Stimulated activated CD4-positive, alpha-beta T cell treated with anti-CD3 and anti-CD28 coated beads, Interleukin-1b, Interleukin-23, amount 100 ng/mL, for 24 hours (primary cell): ENCODE measurements at regions not wholly inside any gene's neighbourhood (a gene's known extent, or its start where the extent isn't known, plus 50 kb on each side); places are given as distances from the start of the nearest gene placed in this dataset.

Source experiments
- DNase-seq, 4 experiments: peaks; one replicate each; pipeline ENCODE4 v3.0.0-alpha.2; 2020; ENCODE audit warnings: low read depth in 4 of 4, low spot score in 1 of 4

DNA sequence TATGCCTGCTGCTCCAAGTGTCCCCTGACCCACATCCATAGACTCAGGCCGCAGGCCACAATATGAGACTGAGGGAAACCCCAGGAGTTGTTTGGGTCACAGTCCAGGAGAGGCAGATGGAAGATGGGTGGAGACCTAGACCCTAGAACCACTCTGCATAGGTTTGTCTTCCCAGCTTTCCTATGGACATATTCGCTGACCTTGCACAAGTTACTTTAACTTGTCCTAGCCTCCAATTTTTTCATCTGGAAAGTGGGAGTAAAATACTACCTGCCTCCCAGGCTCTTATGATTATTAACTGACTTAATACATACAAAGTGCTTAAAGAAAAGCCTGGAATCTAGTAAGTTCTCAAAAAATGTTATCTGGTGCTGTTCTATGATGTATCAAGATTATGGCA, 157.1 kb upstream of the IFNG-AS1 start:
- no peak for DNase-seq

DNA sequence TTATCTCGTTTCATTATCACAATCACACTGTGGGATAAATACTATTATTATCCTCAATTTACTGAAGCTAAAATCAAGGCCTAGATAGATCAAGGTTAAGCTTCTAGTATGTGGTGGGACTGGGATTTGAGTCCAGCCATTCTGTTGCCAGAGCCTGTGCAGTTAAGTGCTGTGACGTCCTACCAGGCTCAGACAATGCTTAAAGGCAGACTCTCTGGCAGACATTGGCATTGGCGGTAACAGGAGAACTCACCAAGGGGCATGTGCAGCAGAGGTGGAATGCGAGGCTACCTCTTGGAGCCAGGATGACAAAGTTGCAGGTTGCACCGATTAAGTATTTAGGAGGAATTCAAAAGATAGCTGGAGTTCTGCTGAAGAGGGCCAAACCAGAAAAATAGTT, 155.6 kb upstream of the IFNG-AS1 start:
- DNase-seq, result no peak

DNA sequence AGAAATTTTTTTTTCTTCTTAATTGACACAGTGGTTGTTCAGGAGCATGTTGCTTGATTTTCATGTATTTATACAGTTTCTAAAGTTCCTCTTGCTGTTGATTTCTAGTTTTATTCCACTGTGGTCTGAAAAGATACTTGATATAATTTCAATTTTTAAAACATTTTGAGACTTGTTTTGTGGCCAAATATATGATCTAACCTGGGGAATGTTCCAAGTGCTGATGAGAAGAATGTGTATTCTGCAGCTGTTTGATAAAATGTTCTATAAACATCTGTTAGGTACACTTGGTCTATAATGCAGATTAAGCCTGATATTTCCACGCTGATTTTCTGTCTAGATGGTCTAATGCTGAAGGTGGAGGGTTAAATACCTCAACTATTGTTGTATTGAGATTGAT, 151.4 kb upstream of the IFNG-AS1 start:
- no peak for DNase-seq

DNA sequence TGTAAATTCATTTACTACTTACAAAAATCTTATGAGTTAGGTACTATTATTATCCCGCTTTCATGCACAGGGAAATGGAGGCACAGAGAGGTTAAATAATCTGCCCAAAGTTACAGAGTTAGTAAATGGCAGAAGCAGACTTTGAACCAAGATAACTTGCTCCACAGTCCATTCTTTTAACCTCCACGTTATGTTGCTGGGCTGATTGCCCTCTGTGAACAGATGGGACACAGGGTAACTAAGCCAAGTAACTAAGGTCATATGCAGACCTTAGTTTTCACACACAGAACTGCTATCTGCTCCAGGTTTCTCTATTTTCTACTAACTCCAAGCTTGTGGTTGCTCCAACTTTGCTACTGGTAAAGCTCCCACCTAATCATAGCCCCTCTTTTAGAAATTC, 147.1 kb upstream of the IFNG-AS1 start:
- no peak for DNase-seq

DNA sequence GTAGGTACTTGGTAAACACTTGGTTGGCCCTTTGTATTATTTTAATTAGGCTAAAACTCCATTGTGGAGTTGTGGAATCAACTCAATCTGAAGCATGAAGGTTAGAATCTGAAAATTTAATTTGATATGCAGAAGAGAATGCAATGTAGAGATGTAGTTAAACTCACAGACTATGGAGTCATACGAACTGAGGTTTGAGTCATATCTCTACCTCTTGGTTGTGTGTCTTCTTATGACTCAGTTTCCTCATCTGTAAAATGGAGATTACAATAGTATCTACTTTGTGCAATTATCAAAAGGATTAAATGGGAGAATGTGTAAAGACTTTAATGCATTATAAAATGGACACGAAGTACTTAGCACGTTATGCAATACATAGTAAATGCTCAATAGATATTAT, 146.0 kb upstream of the IFNG-AS1 start:
- no peak for DNase-seq

DNA sequence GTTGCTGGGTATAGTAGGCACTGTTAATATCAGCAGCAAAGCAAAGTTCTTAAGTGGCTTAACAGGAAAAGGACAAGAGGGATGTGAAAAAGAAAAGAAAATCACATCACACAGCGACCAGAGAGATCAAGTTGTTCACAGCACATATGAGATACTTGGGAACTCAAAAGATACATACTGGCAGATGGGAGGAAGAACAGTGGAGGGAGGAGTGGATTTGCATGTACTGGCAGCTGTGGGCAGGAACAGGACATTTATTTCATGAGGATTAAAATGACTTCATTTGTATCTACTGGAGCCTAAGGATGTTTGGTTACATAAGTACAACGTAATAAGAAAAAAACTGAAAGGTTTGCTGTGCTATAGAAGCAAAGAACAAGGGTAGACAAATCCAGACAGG, 136.5 kb upstream of the IFNG-AS1 start:
- DNase-seq, result no peak

DNA sequence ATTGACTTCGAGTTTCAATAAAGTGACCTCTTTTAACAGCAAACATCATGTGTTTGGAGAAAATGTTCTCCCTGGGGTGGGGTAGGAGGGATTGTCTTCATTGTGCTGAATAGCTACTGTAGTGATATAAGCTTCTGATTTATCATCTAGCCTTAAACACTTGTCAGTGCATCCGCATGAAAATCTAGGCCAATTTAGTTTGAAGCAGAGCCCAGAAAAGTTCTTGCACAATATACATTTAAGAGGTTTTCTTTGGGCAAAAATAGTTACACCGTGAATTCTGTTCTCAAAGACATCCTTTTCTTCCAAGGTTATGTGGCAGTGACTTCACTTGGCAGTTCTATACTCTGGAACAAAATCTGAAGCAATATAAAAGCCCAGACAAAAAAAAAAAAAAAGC, 136.0 kb upstream of the IFNG-AS1 start:
- no peak for DNase-seq

DNA sequence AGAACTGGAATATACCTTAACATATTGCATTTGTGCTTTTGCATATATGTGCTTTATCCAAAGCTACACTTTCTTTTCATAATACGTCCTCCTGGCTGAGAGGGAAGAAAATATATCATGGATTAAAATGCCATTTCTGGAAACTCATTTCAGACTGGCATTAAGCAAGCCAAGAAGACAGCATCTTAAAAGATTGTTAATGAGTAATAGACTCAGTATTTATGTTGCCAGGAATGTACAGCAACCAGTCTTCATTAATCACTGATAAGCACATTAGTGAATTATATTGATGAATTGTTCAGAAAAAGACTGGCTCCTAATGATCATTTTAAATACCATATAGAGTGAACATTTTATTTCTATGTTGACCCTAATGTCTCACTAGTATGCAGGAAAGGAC, 134.9 kb upstream of the IFNG-AS1 start:
- DNase-seq, result no peak

DNA sequence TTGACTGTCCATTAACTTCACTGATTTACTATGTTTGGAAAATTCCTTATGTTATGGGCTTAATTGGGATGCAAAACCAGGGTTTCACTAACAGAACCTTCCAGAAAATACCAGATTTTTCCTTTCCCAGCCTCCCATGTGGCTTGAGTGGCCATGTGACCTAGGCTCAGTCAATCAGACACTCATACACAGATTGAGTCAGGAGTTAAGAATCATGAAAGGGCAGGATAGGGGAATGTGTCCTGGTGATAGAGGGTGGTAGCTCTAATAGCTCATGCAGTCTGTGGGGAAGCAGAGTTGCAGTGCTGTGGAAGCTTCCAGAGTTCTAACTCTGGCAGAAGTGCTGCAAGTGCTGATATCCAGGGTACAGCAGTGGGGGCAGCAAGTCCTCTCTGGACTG, 134.1 kb upstream of the IFNG-AS1 start:
- DNase-seq, result no peak

DNA sequence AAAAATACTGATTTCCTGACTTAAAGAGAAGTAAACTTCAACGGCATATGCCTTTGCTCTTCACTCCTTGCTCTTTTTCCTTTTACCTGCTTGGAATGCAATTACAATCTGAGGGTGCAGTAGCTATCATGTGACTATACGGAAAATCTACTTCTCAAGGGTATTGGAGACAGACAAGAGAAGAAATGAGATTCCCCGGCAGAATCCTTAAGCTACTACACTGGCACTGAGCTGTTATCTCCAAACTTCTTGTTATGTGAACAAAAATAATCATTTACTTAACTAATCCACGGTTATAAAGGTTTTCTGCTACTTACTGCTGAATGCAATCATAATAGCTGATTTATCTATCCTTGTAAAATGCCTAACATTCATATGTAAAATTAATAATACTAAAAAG, 118.0 kb upstream of the IFNG-AS1 start:
- no peak for DNase-seq

DNA sequence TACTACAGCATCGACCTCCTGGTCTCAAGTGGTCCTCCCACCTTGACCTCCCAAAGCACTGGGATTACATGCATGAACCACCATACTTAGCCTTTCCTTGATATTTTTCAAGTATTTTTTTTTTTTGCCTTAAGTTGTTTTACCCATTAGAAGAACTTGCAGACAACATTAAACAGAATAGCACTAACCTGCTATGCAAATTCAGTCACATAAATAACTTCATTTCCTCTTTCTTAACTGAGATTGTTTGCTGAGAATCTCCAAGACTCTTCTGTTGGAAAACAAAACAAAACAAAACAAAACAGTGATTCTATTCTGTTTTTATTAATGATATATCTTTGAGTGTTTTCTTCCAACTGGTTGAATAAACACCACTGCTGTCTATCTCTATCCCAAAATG, 115.9 kb upstream of the IFNG-AS1 start:
- no peak for DNase-seq

DNA sequence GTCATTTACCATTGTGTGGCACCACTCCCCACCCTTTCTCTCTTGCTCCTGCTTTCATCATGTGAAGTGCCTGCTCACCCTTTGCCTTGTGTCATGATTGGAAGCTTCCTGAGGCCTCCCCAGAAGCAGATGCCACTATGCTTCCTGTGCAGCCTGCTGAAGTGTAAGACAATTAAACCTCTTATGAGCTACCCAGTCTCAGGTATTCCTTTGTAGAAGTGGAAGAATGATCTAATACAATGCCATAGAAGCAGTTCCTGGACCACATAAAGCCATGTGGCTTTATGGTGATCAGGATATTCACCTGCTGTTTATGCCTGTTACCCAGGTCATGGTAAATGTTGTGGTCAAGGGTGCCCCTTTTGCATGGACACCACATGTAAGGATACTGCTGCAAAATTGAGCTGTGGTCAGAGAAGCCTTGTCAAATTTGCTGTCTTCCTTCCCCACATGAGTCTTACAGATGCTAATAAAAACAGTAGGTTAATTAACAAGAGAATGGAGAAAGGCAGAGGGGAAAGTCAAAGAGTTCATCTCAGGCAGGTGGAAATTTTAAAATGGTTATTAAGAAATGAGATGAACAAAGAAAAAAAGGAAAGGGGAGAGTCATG, 112.8 kb upstream of the IFNG-AS1 start:
- no peak for DNase-seq

DNA sequence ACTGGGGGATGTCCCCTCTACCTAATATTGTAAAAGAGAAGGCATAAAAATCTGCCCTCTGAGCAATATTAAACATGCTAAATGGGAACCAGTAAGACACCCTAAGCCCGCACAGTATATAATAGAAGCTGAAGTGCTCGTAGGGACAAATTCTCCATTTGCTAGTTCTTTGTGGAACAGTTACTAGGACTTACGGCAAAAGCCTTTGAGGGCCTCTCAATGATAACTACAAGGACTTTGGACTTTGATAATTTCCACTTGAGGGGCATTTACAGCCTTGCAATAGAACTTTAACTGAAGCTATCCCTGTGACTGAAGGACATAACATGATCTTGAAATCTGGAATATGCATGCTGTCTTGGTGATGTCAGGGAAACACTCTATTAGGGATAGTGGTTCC, 111.5 kb upstream of the IFNG-AS1 start:
- no peak for DNase-seq

DNA sequence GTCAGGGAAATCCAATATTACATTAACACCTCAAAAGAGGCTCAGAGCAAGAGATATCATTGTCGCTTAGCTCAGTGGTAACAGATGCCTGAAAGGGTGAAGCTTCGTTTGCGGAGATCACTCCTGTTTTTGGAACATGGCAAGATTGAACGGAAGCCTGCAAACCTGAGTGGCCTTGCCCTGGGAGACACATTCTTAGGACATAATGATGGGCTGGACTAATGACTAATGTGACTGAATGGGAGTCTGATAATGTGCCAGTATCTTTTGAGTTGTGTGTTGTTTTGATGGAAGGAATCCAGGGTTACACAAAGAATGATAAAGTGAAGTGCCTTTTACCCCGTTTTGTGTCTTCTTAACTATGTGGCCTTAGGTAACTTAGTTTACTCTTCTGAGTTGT, 109.3 kb upstream of the IFNG-AS1 start:
- no peak for DNase-seq

DNA sequence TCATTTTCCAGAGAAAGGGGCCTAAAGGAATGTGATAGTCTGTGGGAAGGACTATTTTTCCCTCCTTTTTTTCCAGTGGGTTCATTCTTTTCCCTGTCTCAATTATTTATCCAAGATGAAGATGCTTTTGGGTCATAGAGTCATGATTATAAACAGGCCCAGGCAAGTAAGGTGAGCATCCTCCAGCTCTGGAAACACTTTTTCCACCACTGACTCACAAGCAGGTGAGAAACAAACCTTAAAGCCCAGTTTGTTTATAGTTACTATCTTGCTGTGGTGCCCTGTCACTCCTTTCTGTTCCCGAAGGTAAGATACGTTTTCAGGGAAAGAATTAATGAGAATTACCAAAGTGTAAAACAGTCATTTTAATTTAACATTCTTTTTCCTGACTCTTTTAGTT, 107.7 kb upstream of the IFNG-AS1 start:
- DNase-seq, result no peak

DNA sequence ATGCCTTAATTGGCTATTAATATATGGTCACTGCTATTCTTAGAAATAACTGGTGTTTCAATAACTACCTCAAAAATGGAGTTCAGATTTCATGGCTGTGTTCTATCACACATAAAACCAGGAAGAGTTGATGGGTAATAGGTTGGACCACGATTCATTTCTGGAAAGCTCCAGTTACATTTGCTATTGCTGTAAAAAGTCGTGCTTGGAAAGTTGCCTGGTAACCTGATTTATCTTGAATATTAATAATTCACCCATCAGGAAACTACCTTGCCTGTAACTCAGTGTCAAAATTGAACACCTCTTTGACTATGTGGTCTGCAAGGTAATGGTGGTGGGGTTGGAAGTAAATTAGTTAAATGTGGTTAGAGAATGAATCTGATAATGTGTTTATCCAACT, 104.7 kb upstream of the IFNG-AS1 start:
- DNase-seq, result no peak

DNA sequence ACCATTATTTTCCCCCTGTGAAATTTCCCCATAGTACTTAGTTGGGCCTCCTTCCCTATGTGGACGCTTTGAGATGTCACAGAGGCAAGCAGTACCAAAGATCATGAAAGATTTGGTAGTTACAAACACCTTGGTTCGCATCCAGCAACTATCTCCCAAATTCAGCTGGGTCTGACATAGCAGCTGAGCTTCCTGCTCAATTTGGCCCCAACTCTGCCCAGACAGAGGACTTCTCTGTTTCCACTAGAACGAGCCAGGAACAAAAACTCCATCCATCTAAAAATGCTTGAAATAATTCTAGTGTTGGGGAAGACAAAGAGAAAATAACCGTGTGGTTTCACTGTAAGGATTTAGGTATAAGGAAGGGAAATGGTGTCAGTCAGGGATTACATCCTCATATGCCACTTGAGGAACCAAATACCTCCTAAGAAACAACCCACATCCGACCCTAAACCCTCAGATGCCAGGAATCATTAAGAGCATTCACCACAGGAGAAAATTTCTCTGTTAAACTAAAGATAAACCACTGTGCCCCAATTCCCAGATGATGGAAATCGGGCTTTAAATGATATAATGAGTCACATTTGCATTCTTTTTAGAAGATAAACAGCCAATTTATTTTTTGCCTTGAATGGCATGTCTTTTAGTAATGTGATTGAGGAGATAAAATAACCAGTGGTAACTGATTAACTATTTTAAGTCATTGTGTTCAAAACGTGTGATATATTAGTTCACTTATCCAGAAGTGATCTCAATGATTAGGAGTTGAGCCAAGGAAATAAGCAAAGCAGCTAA, 103.7 kb upstream of the IFNG-AS1 start:
- DNase-seq, result no peak

DNA sequence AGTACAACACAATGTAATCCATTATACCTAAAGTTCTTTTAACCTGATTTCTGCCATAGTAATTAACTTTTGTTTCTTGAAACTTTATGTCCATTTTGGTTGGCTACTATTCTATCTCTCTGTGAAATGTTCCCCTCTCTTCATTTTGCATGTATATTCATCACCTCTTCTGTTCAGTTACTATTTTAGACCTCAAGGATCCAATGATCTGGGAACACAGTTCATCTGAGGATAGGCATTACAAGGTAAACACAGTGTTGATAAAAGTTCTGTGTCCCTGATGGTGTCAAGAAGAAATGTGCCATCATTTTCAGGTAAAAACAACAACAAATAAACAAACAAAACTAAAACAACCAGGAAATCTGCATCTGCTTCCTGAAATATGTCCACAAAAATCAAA, 102.2 kb upstream of the IFNG-AS1 start:
- DNase-seq, result no peak

DNA sequence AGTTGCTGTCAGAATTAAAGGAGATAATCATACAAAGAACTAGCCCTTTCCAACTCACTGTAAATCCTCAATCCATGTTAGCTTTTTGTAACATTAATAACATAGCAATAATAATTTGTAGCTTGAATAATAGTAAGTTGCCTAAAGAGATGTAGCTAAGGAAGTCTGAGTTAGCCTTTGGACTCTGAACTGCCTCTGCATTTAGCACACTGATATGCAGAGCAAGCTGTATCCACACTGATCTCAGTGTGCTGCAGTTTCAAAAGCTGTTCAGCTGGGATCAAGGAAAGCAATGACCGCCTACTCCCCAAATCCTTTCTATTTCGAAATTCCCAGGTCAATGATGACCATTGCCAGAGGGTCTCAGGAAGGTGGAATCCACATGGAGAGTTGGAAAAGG, 99.3 kb upstream of the IFNG-AS1 start:
- no peak for DNase-seq

DNA sequence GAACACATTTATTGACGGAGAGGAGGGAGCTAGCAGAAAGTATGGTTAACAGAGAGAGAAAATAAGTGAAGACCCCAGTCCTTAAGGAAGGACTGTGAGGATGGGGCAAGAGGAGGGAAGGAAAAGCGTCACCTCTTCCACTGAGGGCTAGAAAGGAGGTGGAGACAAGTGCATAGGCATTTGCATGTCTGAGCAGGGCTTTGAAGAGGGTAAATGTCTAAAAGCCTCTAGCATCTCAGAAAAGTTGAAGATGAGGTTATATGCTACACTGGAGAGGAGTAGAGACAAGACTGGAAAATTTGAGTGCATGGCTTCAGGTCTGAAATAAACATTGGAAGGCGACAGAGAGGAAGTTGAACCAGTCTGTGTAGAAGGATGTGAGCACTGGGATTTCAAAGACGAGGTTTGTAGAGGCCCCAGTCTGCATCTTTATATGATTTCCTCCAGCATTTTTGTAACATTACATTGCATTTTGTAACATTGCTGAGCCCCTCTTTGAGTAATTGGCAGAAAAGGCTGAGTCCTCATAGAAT, 98.5 kb upstream of the IFNG-AS1 start:
- no peak for DNase-seq

DNA sequence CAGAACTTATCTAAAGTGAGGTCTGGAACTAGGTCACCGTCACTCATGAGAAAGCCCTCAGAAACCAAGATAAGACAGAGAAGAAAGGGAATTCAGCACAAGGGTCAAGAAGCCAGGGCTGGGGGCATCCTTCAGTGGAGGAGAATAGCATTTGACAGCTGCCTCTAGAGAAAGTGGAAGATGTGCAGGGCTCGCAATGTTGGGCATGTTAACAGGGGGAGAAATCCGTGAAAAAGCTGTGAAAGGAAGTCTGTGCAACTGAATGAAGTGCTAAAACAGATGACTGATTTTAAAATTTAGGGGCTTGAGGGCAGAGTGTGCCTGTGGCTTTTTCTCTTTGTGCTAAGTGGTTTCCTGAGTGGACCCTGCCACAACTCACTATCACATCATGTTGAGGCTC, 97.7 kb upstream of the IFNG-AS1 start:
- no peak for DNase-seq

DNA sequence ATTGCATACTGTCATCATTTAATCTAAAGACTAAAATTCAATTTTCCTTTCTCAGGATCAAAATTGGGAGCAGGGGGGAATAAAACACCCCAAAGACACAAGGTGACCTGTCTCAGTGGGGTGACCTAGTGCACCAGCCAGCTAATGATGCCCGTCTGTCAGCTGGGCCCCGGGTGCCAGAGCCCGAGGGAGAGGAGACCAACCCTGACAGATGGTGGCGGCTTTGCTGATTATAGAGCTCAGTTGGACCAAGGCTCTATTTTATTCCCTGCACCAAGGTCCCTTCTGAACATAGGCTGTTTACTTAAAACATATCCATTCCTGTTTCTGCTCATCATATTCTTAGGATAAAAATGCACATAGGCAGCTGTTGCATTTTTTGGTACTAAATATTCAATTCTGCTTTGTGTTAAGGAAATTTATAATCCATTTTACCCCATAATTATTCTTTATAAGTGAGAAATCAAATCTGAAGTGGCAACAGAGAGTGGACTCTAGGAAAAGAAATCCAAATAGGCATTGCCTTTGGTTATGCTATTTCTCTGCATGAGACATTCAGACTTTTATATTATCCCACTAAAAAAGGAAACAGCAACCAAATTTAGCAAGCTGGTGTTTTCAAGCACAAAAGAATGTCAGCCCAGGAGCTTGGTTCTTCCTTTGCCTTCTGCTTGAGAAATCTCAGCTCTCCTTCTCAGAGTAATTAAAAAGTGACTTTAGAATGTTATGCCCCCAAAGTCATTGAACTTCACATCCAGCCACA, 96.8 kb upstream of the IFNG-AS1 start:
- DNase-seq, result no peak
